IMR-90 (cell line): ENCODE measurements at regions not wholly inside any gene's neighbourhood (a gene's known extent, or its start where the extent isn't known, plus 50 kb on each side); places are given as distances from the start of the nearest gene placed in this dataset.
"Not testable (repeated sequence)": the region's sequence is repeated elsewhere in the genome, so short reads cannot be mapped to it uniquely, and the experiment has no call there.

Experiments
- ATAC-seq: fragments of 200-7000 bp; cut with Tn5 transposase; 2 replicates; pipeline ENCODE4 v1.9.1; 2020; ENCODE audit warnings: low read depth, mild to moderate bottlenecking, moderate library complexity
- BruUV-seq: library from RNA; stranded (reverse); fragments of 400-500 nt; replicated peaks from 2 replicates; lab custom pipeline; 2021; lab: Mats Ljungman, UMichigan
- CTCF ChIA-PET: fragments of 300-600 bp; formaldehyde crosslinking; extraction: SDS; loops from one replicate; lab custom pipeline; 2021; ENCODE audit warnings: antibody characterized with exemption; lab: Yijun Ruan, JAX
- POLR2A ChIA-PET: fragments of 300-600 bp; sonication (Branson Sonifier 250); formaldehyde crosslinking; loops from one replicate; lab custom pipeline; 2022; ENCODE audit warnings: antibody characterized with exemption; ENCODE audit not compliant: unreplicated experiment; lab: Charles Lee
- DNase-seq: peaks from one replicate; pipeline ENCODE4 v3.0.0; 2013
- H2AFZ ChIP-seq: replicated peaks from 2 replicates; pipeline ENCODE3; 2013; ENCODE audit warnings: low read length, mild to moderate bottlenecking; ENCODE audit not compliant: poor library complexity
- H2AK5ac ChIP-seq: 2 replicates; pipeline ENCODE4 v1.6.1; 2013; ENCODE audit warnings: low read depth, low read length, inconsistent platforms
- H2AK9ac ChIP-seq: replicated peaks from 2 replicates; pipeline ENCODE3; 2013; ENCODE audit warnings: mild to moderate bottlenecking, low read depth, low read length, moderate library complexity; ENCODE audit not compliant: poor library complexity
- H2BK120ac ChIP-seq: 2 replicates; pipeline ENCODE4 v1.6.1; 2013; ENCODE audit warnings: low read depth, low read length, inconsistent platforms
- H2BK15ac ChIP-seq: 3 replicates; pipeline ENCODE4 v1.6.1; 2013; ENCODE audit warnings: low read depth, low read length, inconsistent platforms
- H2BK20ac ChIP-seq: 2 replicates; pipeline ENCODE4 v1.6.1; 2013; ENCODE audit warnings: low read depth, mild to moderate bottlenecking, inconsistent platforms, low read length, moderate library complexity
- H2BK5ac ChIP-seq: 2 replicates; pipeline ENCODE4 v1.6.1; 2013; ENCODE audit warnings: mild to moderate bottlenecking, low read depth, low read length, inconsistent platforms; ENCODE audit not compliant: poor library complexity, severe bottlenecking
- H3K14ac ChIP-seq: replicated peaks from 2 replicates; pipeline ENCODE4 v1.6.1; 2013; ENCODE audit warnings: low read depth, low read length, inconsistent platforms
- H3K18ac ChIP-seq: 2 replicates; pipeline ENCODE4 v1.6.1; 2013; ENCODE audit warnings: low read depth, low read length, control low read depth
- H3K23ac ChIP-seq: 2 replicates; pipeline ENCODE4 v1.6.1; 2013; ENCODE audit warnings: low read depth, low read length, inconsistent platforms
- H3K27ac ChIP-seq: 2 replicates; pipeline ENCODE4 v1.5.1; 2013; ENCODE audit warnings: mild to moderate bottlenecking, control low read depth, low read length; ENCODE audit not compliant: insufficient read depth
- H3K27me3 ChIP-seq: 2 replicates; pipeline ENCODE4 v1.6.1; 2013; ENCODE audit warnings: low read length; ENCODE audit not compliant: control insufficient read depth, insufficient read depth
- H3K36me3 ChIP-seq: 2 replicates; pipeline ENCODE4 v1.6.1; 2013; ENCODE audit warnings: low read length, mixed read lengths; ENCODE audit not compliant: control insufficient read depth, insufficient read depth
- H3K4ac ChIP-seq: 2 replicates; pipeline ENCODE4 v1.6.1; 2013; ENCODE audit warnings: low read depth, low read length, inconsistent platforms
- H3K4me1 ChIP-seq: 2 replicates; pipeline ENCODE4 v1.6.1; 2013; ENCODE audit warnings: low read length, mixed read lengths; ENCODE audit not compliant: control insufficient read depth, insufficient read depth
- H3K4me2 ChIP-seq: 2 replicates; pipeline ENCODE4 v1.6.1; 2013; ENCODE audit warnings: low read depth, mild to moderate bottlenecking, control low read depth, low read length, moderate library complexity
- H3K4me3 ChIP-seq: 2 replicates; pipeline ENCODE4 v1.5.1; 2013; ENCODE audit warnings: low read depth, mild to moderate bottlenecking, control low read depth, low read length, moderate library complexity; ENCODE audit not compliant: insufficient read depth
- H3K56ac ChIP-seq: 2 replicates; pipeline ENCODE4 v1.6.1; 2013; ENCODE audit warnings: low read length, inconsistent platforms; ENCODE audit not compliant: insufficient read depth; ENCODE audit errors: extremely low read depth
- H3K79me1 ChIP-seq, 2 experiments: 2 replicates each; pipeline ENCODE4 v1.6.1; 2013; ENCODE audit warnings: low read length in 2 of 2, inconsistent platforms in 1 of 2, low read depth in 1 of 2
- H3K9ac ChIP-seq: 2 replicates; pipeline ENCODE4 v1.6.1; 2013; ENCODE audit warnings: low read depth, low read length, control low read depth
- H3K9me1 ChIP-seq: 2 replicates; pipeline ENCODE4 v1.6.1; 2013; ENCODE audit warnings: low read length, inconsistent platforms; ENCODE audit not compliant: insufficient read depth
- H3K9me3 ChIP-seq: 2 replicates; pipeline ENCODE4 v1.6.1; 2013; ENCODE audit warnings: low read length; ENCODE audit not compliant: control insufficient read depth, insufficient read depth
- H4K20me1 ChIP-seq: 2 replicates; pipeline ENCODE4 v1.6.1; 2013; ENCODE audit warnings: low read length, inconsistent platforms; ENCODE audit not compliant: insufficient read depth
- H4K5ac ChIP-seq: 2 replicates; pipeline ENCODE4 v1.6.1; 2013; ENCODE audit warnings: mild to moderate bottlenecking, low read depth, low read length, control low read depth
- H4K8ac ChIP-seq, 2 experiments: 2 replicates each; pipeline ENCODE4 v1.6.1; 2013; ENCODE audit warnings: low read depth in 2 of 2, low read length in 2 of 2, control low read depth in 1 of 2, inconsistent platforms in 1 of 2
- H4K91ac ChIP-seq: 2 replicates; pipeline ENCODE4 v1.6.1; 2013; ENCODE audit warnings: low read depth, low read length, inconsistent platforms; ENCODE audit not compliant: insufficient read depth
- WGBS, 2 experiments: methylation state at CpG; one replicate each; pipeline versions ENCODE4 v1.1.5 to v1.1.7; 2013; ENCODE audit warnings: missing lambda C conversion rate in 2 of 2; ENCODE audit not compliant: insufficient read length in 1 of 2; ENCODE audit errors: extremely low coverage in 2 of 2; 5-methylcytosine and 5-hydroxymethylcytosine counted together
- dilution Hi-C: fragments of 300-500 bp; cut with HindIII; formaldehyde crosslinking; loops from one replicate; pipeline ENCODE4 v1.14.3; 2018; ENCODE audit warnings: low sequenced_read_pairs; ENCODE audit not compliant: unreplicated experiment
- in situ Hi-C: fragments of 300-500 bp; cut with MboI; formaldehyde crosslinking; loops from 3 replicates; pipeline ENCODE4 v1.14.3; 2019; ENCODE audit warnings: low sequenced_read_pairs, inconsistent platforms, mixed read lengths
- intact Hi-C: fragments of 100-400 bp; cut with micrococcal nuclease; formaldehyde crosslinking; loops from 2 replicates; pipeline ENCODE4 v1.10.0; 2022

DNA sequence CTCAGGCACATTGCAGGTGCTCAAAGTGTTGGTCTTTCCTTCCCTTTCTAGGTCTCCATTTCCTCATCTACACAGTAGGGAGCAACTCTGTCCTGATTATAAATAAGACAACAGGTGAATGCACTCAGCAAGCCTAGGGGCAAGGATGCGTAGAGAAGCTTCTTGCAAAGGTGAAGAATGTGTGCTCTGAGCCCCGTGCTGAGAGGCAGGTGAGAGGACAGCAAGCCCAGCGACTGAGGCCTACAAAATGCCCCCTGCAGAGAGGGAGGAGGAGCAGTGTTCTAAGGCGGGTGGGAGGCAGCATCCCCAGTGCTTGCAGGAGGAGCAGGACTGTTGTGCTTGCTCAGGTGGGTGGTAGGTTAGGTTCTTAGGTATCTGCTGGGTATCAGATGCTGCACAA, 153.5 kb upstream of the ZNF337 start:
- intact Hi-C loops, H2AFZ ChIP-seq, H3K27me3 ChIP-seq, H2AK9ac ChIP-seq, H4K5ac ChIP-seq, H3K9me3 ChIP-seq, H3K4ac ChIP-seq, POLR2A ChIA-PET, H3K9ac ChIP-seq, CTCF ChIA-PET, H4K91ac ChIP-seq, H3K4me3 ChIP-seq, H4K8ac ChIP-seq, H3K23ac ChIP-seq, H4K20me1 ChIP-seq, H3K4me1 ChIP-seq, H3K79me1 ChIP-seq, dilution Hi-C loops, H3K18ac ChIP-seq, BruUV-seq, H2AK5ac ChIP-seq, H3K9me1 ChIP-seq, ATAC-seq, H3K27ac ChIP-seq, H2BK120ac ChIP-seq, H3K56ac ChIP-seq, H3K36me3 ChIP-seq, H2BK5ac ChIP-seq, H2BK15ac ChIP-seq, DNase-seq, H3K4me2 ChIP-seq, H2BK20ac ChIP-seq, H3K14ac ChIP-seq: not testable (repeated sequence)
- in situ Hi-C loops = loop anchor here (25.0 kb wide), 3 partner anchors 137 to 863 kb away; partner anchors contain the start of gene APMAP
- WGBS, 2 experiments = no CpG with 5 or more reads among the region's 4 CpGs
